Ishikawa (cell line): ENCODE measurements at regions not wholly inside any gene's neighbourhood (a gene's known extent, or its start where the extent isn't known, plus 50 kb on each side); places are given as distances from the start of the nearest gene placed in this dataset.

Experiments used
- CEBPB ChIP-seq: IDR thresholded peaks from 2 replicates; pipeline ENCODE4 v1.6.1; 2012
- CREB1 ChIP-seq: IDR thresholded peaks from 2 replicates; pipeline ENCODE4 v1.6.1; 2012; ENCODE audit warnings: low read depth
- EGR1 ChIP-seq: IDR thresholded peaks from 2 replicates; pipeline ENCODE4 v1.6.1; 2012
- EP300 ChIP-seq: IDR thresholded peaks from 2 replicates; pipeline ENCODE4 v1.6.1; 2012; ENCODE audit warnings: borderline replicate concordance
- FOXM1 ChIP-seq: IDR thresholded peaks from 2 replicates; pipeline ENCODE4 v1.6.1; 2012; ENCODE audit warnings: low read depth, borderline replicate concordance
- MAX ChIP-seq: IDR thresholded peaks from 2 replicates; pipeline ENCODE4 v1.6.1; 2012
- NFIC ChIP-seq: IDR thresholded peaks from 2 replicates; pipeline ENCODE4 v1.6.1; 2012
- RAD21 ChIP-seq: IDR thresholded peaks from 2 replicates; pipeline ENCODE4 v1.6.1; 2012; ENCODE audit warnings: low read depth
- REST ChIP-seq: IDR thresholded peaks from 2 replicates; pipeline ENCODE4 v1.6.1; 2012; ENCODE audit warnings: low read depth, mild to moderate bottlenecking
- TAF1 ChIP-seq: IDR thresholded peaks from 2 replicates; pipeline ENCODE4 v1.6.1; 2012; ENCODE audit warnings: low read depth, mild to moderate bottlenecking
- TCF12 ChIP-seq: IDR thresholded peaks from 2 replicates; pipeline ENCODE4 v1.6.1; 2012; ENCODE audit warnings: low read depth
- TEAD4 ChIP-seq: IDR thresholded peaks from 2 replicates; pipeline ENCODE4 v1.6.1; 2012
- USF1 ChIP-seq: IDR thresholded peaks from 2 replicates; pipeline ENCODE4 v1.6.1; 2012
- YY1 ChIP-seq: IDR thresholded peaks from 2 replicates; pipeline ENCODE4 v1.6.1; 2012; ENCODE audit warnings: low read depth
- ZBTB7A ChIP-seq: IDR thresholded peaks from 2 replicates; pipeline ENCODE4 v1.6.1; 2012; ENCODE audit warnings: low read depth

GRCh38 chr14:87160989-87161388 lies 832.0 kb downstream of the GALC start:
- no peak for TF ChIP-seq RAD21

GRCh38 chr14:87158283-87158682 lies 834.7 kb downstream of the GALC start:
- TF ChIP-seq TEAD4, result no peak
- no peak for TF ChIP-seq MAX
- no peak for TF ChIP-seq TAF1
- no peak for TF ChIP-seq REST
- TF ChIP-seq EGR1, result no peak
- no peak for TF ChIP-seq FOXM1
- TF ChIP-seq CREB1, result no peak
- TF ChIP-seq ZBTB7A, result no peak
- no peak for TF ChIP-seq RAD21
- TF ChIP-seq TCF12, result no peak
- TF ChIP-seq CEBPB, result no peak
- TF ChIP-seq YY1, result no peak
- TF ChIP-seq USF1, result no peak
- no peak for TF ChIP-seq EP300
- no peak for TF ChIP-seq NFIC

- no peak for TF ChIP-seq TAF1
- TF ChIP-seq FOXM1, result no peak
- TF ChIP-seq RAD21, result no peak
- no peak for TF ChIP-seq CEBPB
- no peak for TF ChIP-seq NFIC
- no peak for TF ChIP-seq TCF12
- no peak for TF ChIP-seq CREB1
- no peak for TF ChIP-seq YY1
- no peak for TF ChIP-seq EP300
- no peak for TF ChIP-seq TEAD4
- TF ChIP-seq EGR1, result no peak
- TF ChIP-seq MAX, result no peak
- TF ChIP-seq REST, result no peak
- TF ChIP-seq USF1, result no peak
Observed at GRCh38 chr14:87156878-87157277, 836.1 kb downstream of the GALC start.

DNA sequence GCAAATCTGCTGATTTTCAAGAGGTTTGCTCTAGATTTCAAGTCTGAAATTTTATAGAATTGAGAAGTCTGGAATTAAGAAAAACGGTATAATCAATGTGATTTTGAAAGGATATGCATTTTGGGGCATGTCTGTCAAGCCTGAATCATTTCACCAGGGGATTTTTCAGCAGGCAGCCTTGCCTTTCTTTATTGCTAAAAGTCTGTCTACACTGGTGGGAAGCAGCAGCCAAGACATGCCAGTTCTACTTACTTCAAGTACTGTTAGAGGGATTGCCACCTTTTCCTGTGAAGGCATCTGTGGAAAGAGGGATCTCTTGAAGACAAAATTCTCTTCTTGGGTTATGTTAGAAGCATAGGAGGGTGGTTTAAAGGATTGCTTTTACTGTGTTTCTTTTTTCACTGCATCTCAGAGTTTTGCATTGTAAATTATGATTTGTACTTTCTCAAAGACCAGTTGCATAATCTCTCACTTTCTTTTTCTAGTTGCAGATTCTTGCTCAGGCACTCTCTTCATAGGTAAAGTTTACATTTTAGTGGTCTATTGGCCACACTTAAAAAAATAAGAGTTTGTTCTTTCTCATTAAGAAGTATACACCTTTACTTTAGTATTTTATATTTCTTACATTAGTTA lies 837.0 kb downstream of the GALC start:
- TF ChIP-seq NFIC (no peak), ZBTB7A (no peak), MAX (no peak), RAD21 (no peak)

DNA sequence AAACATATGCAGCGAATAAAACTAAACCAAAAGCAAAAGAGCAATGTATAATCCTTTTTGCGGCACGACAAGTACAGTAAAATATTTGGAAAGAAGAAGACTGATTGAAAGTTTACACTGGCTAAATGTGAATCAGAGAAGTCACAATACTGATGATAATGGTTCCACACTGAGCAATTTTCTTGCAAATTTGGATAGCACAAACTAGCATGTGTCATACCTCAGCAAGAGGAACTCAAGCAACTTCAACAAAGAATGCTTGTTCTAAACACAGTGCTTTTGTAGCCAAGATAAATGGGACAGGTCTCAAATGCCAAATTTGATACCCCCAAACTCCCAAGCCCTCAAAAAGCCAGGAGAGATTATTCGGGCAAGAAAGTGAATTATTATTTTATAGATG lies 839.1 kb downstream of the GALC start:
- TF ChIP-seq RAD21 (no peak), TAF1 (no peak), CREB1 (no peak), YY1 (no peak), EP300 (no peak), FOXM1 (no peak), ZBTB7A (no peak), NFIC (no peak), CEBPB (no peak), USF1 (no peak), EGR1 (no peak), MAX (no peak), TCF12 (no peak), REST (no peak), TEAD4 (no peak)
